Esophagus squamous epithelium (tissue), 4 donors: ENCODE measurements at regions not wholly inside any gene's neighbourhood (a gene's known extent, or its start where the extent isn't known, plus 50 kb on each side); places are given as distances from the start of the nearest gene placed in this dataset.

Experiments
- CTCF ChIP-seq, 6 experiments: fragments of 450-650 bp in 4 of 6; fragments of 200-600 bp in 2 of 6; sonication (generic) in 2 of 6; IDR thresholded peaks; one replicate each; pipeline ENCODE4 v1.5.1; 2016 to 2019; ENCODE audit warnings: antibody characterized with exemption in 6 of 6, mild to moderate bottlenecking in 4 of 6, moderate library complexity in 4 of 6
- POLR2A ChIP-seq, 4 donors: fragments of 450-650 bp; IDR thresholded peaks; one replicate each; pipeline ENCODE4 v1.6.1; 2017; ENCODE audit warnings: antibody characterized with exemption in 4 of 4, mild to moderate bottlenecking in 4 of 4, moderate library complexity in 3 of 4

GRCh38 chr18:26783170-26783569 is 82.3 kb downstream of the AQP4 start:
- TF ChIP-seq POLR2A (IDR thresholded peaks at IDR 0.05) = no peak
- no peak for TF ChIP-seq CTCF (IDR thresholded peaks at IDR 0.05)
